ENCODE measurements at regions not wholly inside any gene's neighbourhood (a gene's known extent, or its start where the extent isn't known, plus 50 kb on each side); places are given as distances from the start of the nearest gene placed in this dataset.

- TF ChIP-seq EZH2 (IDR thresholded peaks at IDR 0.05; ENCODE audit: insufficient read depth, poor library complexity, severe bottlenecking) (no peak), EZH2phosphoT487 (IDR thresholded peaks at IDR 0.05; ENCODE audit: insufficient read depth, low read depth) (no peak)
Observed at GRCh38 chr22:48144318-48144717, 1381.9 kb downstream of the TBC1D22A start.
